ENCODE measurements at regions not wholly inside any gene's neighbourhood (a gene's known extent, or its start where the extent isn't known, plus 50 kb on each side); places are given as distances from the start of the nearest gene placed in this dataset.
A peak's percentile ranks its signal among the peaks of the same experiment; 100 is the strongest.

- no peak overlapping the region for H3K14ac ChIP-seq (ENCODE audit: low read length)
- DNase-seq = no peak
- WGBS (ENCODE audit: extremely low coverage, insufficient coverage, insufficient read length) = no CpG with 5 or more reads among the region's 1 CpG
- H2BK5ac ChIP-seq (ENCODE audit: low read depth, low read length, poor library complexity) = no peak overlapping the region
- H3K36me3 ChIP-seq (ENCODE audit: control insufficient read depth in 1 of 2, insufficient read depth in 2 of 2, low read length in 2 of 2) = no peaks in the 10 kb centered on the region
- no peak overlapping the region for H3K27ac ChIP-seq (ENCODE audit: low read depth, low read length)
- H3K4me2 ChIP-seq (ENCODE audit: low read length) = no peak overlapping the region
- H4K8ac ChIP-seq (ENCODE audit: low read depth, low read length) = no peak overlapping the region
- H2AK5ac ChIP-seq (ENCODE audit: low read length) = no peak overlapping the region
- no peaks in the 10 kb centered on the region for H3K27me3 ChIP-seq (ENCODE audit: insufficient read depth, low read length)
- H3K9ac ChIP-seq (ENCODE audit: low read length) = no peak overlapping the region
- H3K18ac ChIP-seq (ENCODE audit: low read length) = no peak overlapping the region
- H3K79me2 ChIP-seq (ENCODE audit: control insufficient read depth, insufficient read depth, low read length, poor library complexity) = no peaks in the 10 kb centered on the region
- H3K23ac ChIP-seq (ENCODE audit: low read length) = no peak overlapping the region
- H2AFZ ChIP-seq (ENCODE audit: insufficient read depth, low read length, poor library complexity) = no peak overlapping the region
- no peak overlapping the region for H2BK12ac ChIP-seq (ENCODE audit: low read length)
- no peaks in the 10 kb centered on the region for H3K9me3 ChIP-seq (ENCODE audit: insufficient read depth, low read depth, low read length)
- H3K79me1 ChIP-seq (ENCODE audit: low read length) = no peaks in the 10 kb centered on the region
- H3K4me3 ChIP-seq (ENCODE audit: low read depth, low read length) = no peak overlapping the region
- no peaks in the 10 kb centered on the region for H3K4me1 ChIP-seq (ENCODE audit: control insufficient read depth in 1 of 2, insufficient read depth in 2 of 2, low read length in 2 of 2)
- no peak overlapping the region for H2BK120ac ChIP-seq (ENCODE audit: insufficient read depth, low read length, poor library complexity)
- no peak overlapping the region for H4K12ac ChIP-seq (ENCODE audit: low read depth, low read length)
- no peak overlapping the region for H4K91ac ChIP-seq (ENCODE audit: low read depth, low read length)
- no peak overlapping the region for H3K4ac ChIP-seq (ENCODE audit: low read depth, low read length)
These were observed 124.5 kb upstream of the CES5A start for GRCh38 chr16:55999683-56000082.

GRCh38 chr16:55993088-55993487 lies 117.9 kb upstream of the CES5A start:
- no peak overlapping the region for H4K8ac ChIP-seq (ENCODE audit: low read depth, low read length)
- no peak overlapping the region for H2AK5ac ChIP-seq (ENCODE audit: low read length)
- H3K4me3 ChIP-seq (ENCODE audit: low read depth, low read length) = no peak overlapping the region
- no CpG with 5 or more reads among the region's 3 CpGs for WGBS (ENCODE audit: extremely low coverage, insufficient coverage, insufficient read length)
- no peak overlapping the region for H3K9ac ChIP-seq (ENCODE audit: low read length)
- no peak overlapping the region for H2BK120ac ChIP-seq (ENCODE audit: insufficient read depth, low read length, poor library complexity)
- no peak for DNase-seq
- H4K91ac ChIP-seq (ENCODE audit: low read depth, low read length) = no peak overlapping the region
- no peak overlapping the region for H3K23ac ChIP-seq (ENCODE audit: low read length)
- H3K14ac ChIP-seq (ENCODE audit: low read length) = no peak overlapping the region
- no peak overlapping the region for H2AFZ ChIP-seq (ENCODE audit: insufficient read depth, low read length, poor library complexity)
- no peaks in the 10 kb centered on the region for H3K36me3 ChIP-seq (ENCODE audit: control insufficient read depth in 1 of 2, insufficient read depth in 2 of 2, low read length in 2 of 2)
- H4K12ac ChIP-seq (ENCODE audit: low read depth, low read length) = no peak overlapping the region
- H3K9me3 ChIP-seq (ENCODE audit: insufficient read depth, low read depth, low read length) = peaks cover 2% of the 10 kb centered on the region
- H3K79me1 ChIP-seq (ENCODE audit: low read length) = no peaks in the 10 kb centered on the region
- H3K18ac ChIP-seq (ENCODE audit: low read length) = no peak overlapping the region
- H2BK5ac ChIP-seq (ENCODE audit: low read depth, low read length, poor library complexity) = no peak overlapping the region
- H3K4me2 ChIP-seq (ENCODE audit: low read length) = no peak overlapping the region
- H2BK12ac ChIP-seq (ENCODE audit: low read length) = no peak overlapping the region
- no peak overlapping the region for H3K4ac ChIP-seq (ENCODE audit: low read depth, low read length)
- H3K4me1 ChIP-seq (ENCODE audit: control insufficient read depth in 1 of 2, insufficient read depth in 2 of 2, low read length in 2 of 2) = no peaks in the 10 kb centered on the region
- no peak overlapping the region for H3K27ac ChIP-seq (ENCODE audit: low read depth, low read length)
- H3K27me3 ChIP-seq (ENCODE audit: insufficient read depth, low read length) = no peaks in the 10 kb centered on the region
- H3K79me2 ChIP-seq (ENCODE audit: control insufficient read depth, insufficient read depth, low read length, poor library complexity) = no peaks in the 10 kb centered on the region

GRCh38 chr16:55992551-55992950 lies 117.4 kb upstream of the CES5A start:
- H3K23ac ChIP-seq (ENCODE audit: low read length) = no peak overlapping the region
- no peak overlapping the region for H4K8ac ChIP-seq (ENCODE audit: low read depth, low read length)
- H3K4me3 ChIP-seq (ENCODE audit: low read depth, low read length) = no peak overlapping the region
- H4K12ac ChIP-seq (ENCODE audit: low read depth, low read length) = no peak overlapping the region
- no peaks in the 10 kb centered on the region for H3K79me1 ChIP-seq (ENCODE audit: low read length)
- WGBS (ENCODE audit: extremely low coverage, insufficient coverage, insufficient read length) = no CpG with 5 or more reads among the region's 1 CpG
- H3K27ac ChIP-seq (ENCODE audit: low read depth, low read length) = no peak overlapping the region
- H3K79me2 ChIP-seq (ENCODE audit: control insufficient read depth, insufficient read depth, low read length, poor library complexity) = no peaks in the 10 kb centered on the region
- H2BK5ac ChIP-seq (ENCODE audit: low read depth, low read length, poor library complexity) = no peak overlapping the region
- no peak overlapping the region for H4K91ac ChIP-seq (ENCODE audit: low read depth, low read length)
- H3K36me3 ChIP-seq (ENCODE audit: control insufficient read depth in 1 of 2, insufficient read depth in 2 of 2, low read length in 2 of 2) = no peaks in the 10 kb centered on the region
- H3K27me3 ChIP-seq (ENCODE audit: insufficient read depth, low read length) = no peaks in the 10 kb centered on the region
- H2AK5ac ChIP-seq (ENCODE audit: low read length) = no peak overlapping the region
- H3K14ac ChIP-seq (ENCODE audit: low read length) = no peak overlapping the region
- H2BK120ac ChIP-seq (ENCODE audit: insufficient read depth, low read length, poor library complexity) = no peak overlapping the region
- no peak overlapping the region for H2AFZ ChIP-seq (ENCODE audit: insufficient read depth, low read length, poor library complexity)
- no peaks in the 10 kb centered on the region for H3K4me1 ChIP-seq (ENCODE audit: control insufficient read depth in 1 of 2, insufficient read depth in 2 of 2, low read length in 2 of 2)
- no peak overlapping the region for H2BK12ac ChIP-seq (ENCODE audit: low read length)
- H3K9ac ChIP-seq (ENCODE audit: low read length) = no peak overlapping the region
- peak; percentile 62 to 65 for DNase-seq
- no peak overlapping the region for H3K18ac ChIP-seq (ENCODE audit: low read length)
- no peak overlapping the region for H3K4me2 ChIP-seq (ENCODE audit: low read length)
- peaks cover 2% of the 10 kb centered on the region for H3K9me3 ChIP-seq (ENCODE audit: insufficient read depth, low read depth, low read length)
- no peak overlapping the region for H3K4ac ChIP-seq (ENCODE audit: low read depth, low read length)

GRCh38 chr16:55991843-55992242 lies 116.7 kb upstream of the CES5A start:
- Histone ChIP-seq H2AK5ac (ENCODE audit: low read length) (no peak overlapping the region), H3K18ac (ENCODE audit: low read length) (no peak overlapping the region), H3K79me2 (ENCODE audit: control insufficient read depth, insufficient read depth, low read length, poor library complexity) (no peaks in the 10 kb centered on the region), H2BK12ac (ENCODE audit: low read length) (no peak overlapping the region), H3K79me1 (ENCODE audit: low read length) (no peaks in the 10 kb centered on the region), H4K91ac (ENCODE audit: low read depth, low read length) (no peak overlapping the region), H4K12ac (ENCODE audit: low read depth, low read length) (no peak overlapping the region), H2BK5ac (ENCODE audit: low read depth, low read length, poor library complexity) (no peak overlapping the region), H3K27ac (ENCODE audit: low read depth, low read length) (no peak overlapping the region), H3K36me3 (ENCODE audit: control insufficient read depth in 1 of 2, insufficient read depth in 2 of 2, low read length in 2 of 2) (no peaks in the 10 kb centered on the region), H4K8ac (ENCODE audit: low read depth, low read length) (no peak overlapping the region), H3K4ac (ENCODE audit: low read depth, low read length) (no peak overlapping the region), H2BK120ac (ENCODE audit: insufficient read depth, low read length, poor library complexity) (no peak overlapping the region), H3K9me3 (ENCODE audit: insufficient read depth, low read depth, low read length) (peaks cover 2% of the 10 kb centered on the region), H3K23ac (ENCODE audit: low read length) (no peak overlapping the region), H3K27me3 (ENCODE audit: insufficient read depth, low read length) (no peaks in the 10 kb centered on the region), H2AFZ (ENCODE audit: insufficient read depth, low read length, poor library complexity) (no peak overlapping the region), H3K4me1 (ENCODE audit: control insufficient read depth in 1 of 2, insufficient read depth in 2 of 2, low read length in 2 of 2) (no peaks in the 10 kb centered on the region), H3K4me3 (ENCODE audit: low read depth, low read length) (no peak overlapping the region), H3K4me2 (ENCODE audit: low read length) (no peak overlapping the region), H3K9ac (ENCODE audit: low read length) (no peak overlapping the region), H3K14ac (ENCODE audit: low read length) (no peak overlapping the region)
- no peak for DNase-seq
- WGBS (ENCODE audit: extremely low coverage, insufficient coverage, insufficient read length) = no CpG with 5 or more reads among the region's 2 CpGs

Measured in trophoblast cell (in vitro differentiated cells and primary cell).